ENCODE measurements at regions not wholly inside any gene's neighbourhood (a gene's known extent, or its start where the extent isn't known, plus 50 kb on each side); places are given as distances from the start of the nearest gene placed in this dataset.

GRCh38 chr4:24422644-24423043 lies 161.7 kb downstream of the DHX15 start:
- no peak for TF ChIP-seq CTCF (IDR thresholded peaks at IDR 0.05; ENCODE audit: control insufficient read depth, extremely low read depth, insufficient read depth)
- DNase-seq (ENCODE audit: low read depth) = no peak

GRCh38 chr4:24419181-24420034 lies 164.9 kb downstream of the DHX15 start:
- peak; percentile 99 for TF ChIP-seq CTCF (IDR thresholded peaks at IDR 0.05; ENCODE audit: control insufficient read depth, extremely low read depth, insufficient read depth)
- peak; percentile 52 for DNase-seq (ENCODE audit: low read depth)
- no peak overlapping the region for H3K4me3 ChIP-seq (ENCODE audit: low read depth, low read length)

More at GRCh38 chr4:24422644-24423043, 161.7 kb downstream of the DHX15 start:
- H3K4me3 ChIP-seq (ENCODE audit: low read depth, low read length) = no peak overlapping the region

GRCh38 chr4:24417206-24417605 lies 167.1 kb downstream of the DHX15 start:
- no peak for DNase-seq (ENCODE audit: low read depth)
- TF ChIP-seq CTCF (IDR thresholded peaks at IDR 0.05; ENCODE audit: control insufficient read depth, extremely low read depth, insufficient read depth) = no peak
- H3K4me3 ChIP-seq (ENCODE audit: low read depth, low read length) = no peak overlapping the region

GRCh38 chr4:24416293-24416692 lies 168.1 kb downstream of the DHX15 start:
- DNase-seq (ENCODE audit: low read depth) = no peak
- no peak for TF ChIP-seq CTCF (IDR thresholded peaks at IDR 0.05; ENCODE audit: control insufficient read depth, extremely low read depth, insufficient read depth)

GRCh38 chr4:24413311-24413784 lies 171.0 kb downstream of the DHX15 start:
- H3K4me3 ChIP-seq (ENCODE audit: low read depth, low read length) = no peak overlapping the region
- no peak for TF ChIP-seq CTCF (IDR thresholded peaks at IDR 0.05; ENCODE audit: control insufficient read depth, extremely low read depth, insufficient read depth)
- DNase-seq (ENCODE audit: low read depth) = no peak

More at GRCh38 chr4:24416293-24416692, 168.1 kb downstream of the DHX15 start:
- H3K4me3 ChIP-seq (ENCODE audit: low read depth, low read length) = no peak overlapping the region

- DNase-seq (ENCODE audit: low read depth) = no peak
- no peak overlapping the region for H3K4me3 ChIP-seq (ENCODE audit: low read depth, low read length)
- no peak for TF ChIP-seq CTCF (IDR thresholded peaks at IDR 0.05; ENCODE audit: control insufficient read depth, extremely low read depth, insufficient read depth)
Measured at GRCh38 chr4:24411806-24412205, 172.5 kb downstream of the DHX15 start.
